Upper lobe of left lung (tissue), 6 donors: ENCODE measurements at regions not wholly inside any gene's neighbourhood (a gene's known extent, or its start where the extent isn't known, plus 50 kb on each side); places are given as distances from the start of the nearest gene placed in this dataset.

Experiments used
- ATAC-seq, 2 donors: fragments of 200-7000 bp; cut with Tn5 transposase; one replicate each; pipeline ENCODE4 v1.9.1; 2022; ENCODE audit warnings: mild to moderate bottlenecking in 2 of 2, moderate library complexity in 2 of 2; ENCODE audit not compliant: low FRiP score in 2 of 2
- DNase-seq, 2 donors: peaks; one replicate each; pipeline ENCODE4 v3.0.0-alpha.2; 2019 to 2020
- H3K27ac ChIP-seq, 4 donors: fragments of 200-600 bp; sonication (generic); one replicate each; pipeline ENCODE4 v1.5.1; 2016 to 2019
- H3K27me3 ChIP-seq, 4 donors: fragments of 200-600 bp; sonication (generic); one replicate each; pipeline ENCODE4 v1.5.1; 2017 to 2019
- H3K36me3 ChIP-seq, 4 donors: fragments of 200-600 bp; sonication (generic); one replicate each; pipeline ENCODE4 v1.5.1; 2016 to 2019
- H3K4me1 ChIP-seq, 4 donors: fragments of 200-600 bp; sonication (generic); one replicate each; pipeline ENCODE4 v1.5.1; 2018 to 2019
- H3K4me3 ChIP-seq, 4 donors: fragments of 200-600 bp; sonication (generic); one replicate each; pipeline ENCODE4 v1.5.1; 2017 to 2019; ENCODE audit warnings: mild to moderate bottlenecking in 2 of 4, moderate library complexity in 1 of 4
- H3K9me3 ChIP-seq, 4 donors: fragments of 200-600 bp; sonication (generic); one replicate each; pipeline ENCODE4 v1.5.1; 2018 to 2019
- CTCF ChIP-seq, 6 experiments: fragments of 450-650 bp in 4 of 6; fragments of 200-600 bp in 2 of 6; sonication (generic) in 2 of 6; IDR thresholded peaks; one replicate each; pipeline ENCODE4 v1.5.1; 2016 to 2019; ENCODE audit warnings: antibody characterized with exemption in 6 of 6
- EP300 ChIP-seq, 4 donors: sonication (generic); formaldehyde crosslinking; IDR thresholded peaks; one replicate each; pipeline ENCODE4 v1.5.1; 2017; ENCODE audit warnings: antibody characterized with exemption in 4 of 4, control low read depth in 2 of 4
- POLR2A ChIP-seq, 4 donors: fragments of 450-650 bp; IDR thresholded peaks; one replicate each; pipeline ENCODE4 v1.5.1; 2016 to 2017; ENCODE audit warnings: antibody characterized with exemption in 4 of 4, mild to moderate bottlenecking in 2 of 4
- POLR2AphosphoS5 ChIP-seq, 2 donors: sonication (generic); formaldehyde crosslinking; IDR thresholded peaks; one replicate each; pipeline ENCODE4 v1.5.1; 2017; ENCODE audit warnings: antibody characterized with exemption in 2 of 2
- WGBS, 2 donors: methylation state at CpG; one replicate each; pipeline ENCODE4 v1.1.5; 2017 to 2018; 5-methylcytosine and 5-hydroxymethylcytosine counted together
- donor health status: DM: no; HTN: no; CAD: no; lungs with moderate emphysema.
- donor health status: DM: no; HTN: yes; CAD: no; lungs with severe emphysema.

DNA sequence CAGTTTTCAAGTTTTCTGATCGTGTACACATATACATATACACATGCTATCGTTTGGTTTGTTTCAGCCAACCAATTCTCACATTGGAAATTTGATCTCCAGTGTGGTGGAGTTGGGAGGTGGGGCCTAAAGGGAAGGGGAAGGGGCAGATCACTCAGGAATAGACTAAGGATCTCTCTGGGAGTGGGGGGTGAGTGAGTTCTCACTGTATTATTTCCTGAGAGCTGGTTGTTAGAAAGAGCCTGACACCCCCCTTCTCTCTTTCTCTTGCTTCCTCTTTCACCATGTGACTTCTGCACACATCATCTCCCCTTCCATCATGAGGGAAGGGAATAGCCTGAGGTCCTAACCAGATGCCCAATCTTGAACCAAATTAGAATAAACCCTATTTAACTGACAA is 551.7 kb downstream of the MAT2B start:
- Histone ChIP-seq H3K9me3 (no peaks in the 10 kb centered on the region), H3K27ac (no peak overlapping the region), H3K36me3 (no peaks in the 10 kb centered on the region), H3K4me1 (no peaks in the 10 kb centered on the region), H3K27me3 (no peaks in the 10 kb centered on the region), H3K4me3 (no peak overlapping the region)
- ATAC-seq (no peak), DNase-seq (no peak)
- 88 to 91% methylated on average over 2 of the region's 2 CpGs for WGBS, 2 donors
- TF ChIP-seq POLR2AphosphoS5 (IDR thresholded peaks at IDR 0.05), result no peak
- no peak for TF ChIP-seq POLR2A (IDR thresholded peaks at IDR 0.05)
- TF ChIP-seq EP300 (IDR thresholded peaks at IDR 0.05), result no peak
- TF ChIP-seq CTCF (IDR thresholded peaks at IDR 0.05), result no peak

DNA sequence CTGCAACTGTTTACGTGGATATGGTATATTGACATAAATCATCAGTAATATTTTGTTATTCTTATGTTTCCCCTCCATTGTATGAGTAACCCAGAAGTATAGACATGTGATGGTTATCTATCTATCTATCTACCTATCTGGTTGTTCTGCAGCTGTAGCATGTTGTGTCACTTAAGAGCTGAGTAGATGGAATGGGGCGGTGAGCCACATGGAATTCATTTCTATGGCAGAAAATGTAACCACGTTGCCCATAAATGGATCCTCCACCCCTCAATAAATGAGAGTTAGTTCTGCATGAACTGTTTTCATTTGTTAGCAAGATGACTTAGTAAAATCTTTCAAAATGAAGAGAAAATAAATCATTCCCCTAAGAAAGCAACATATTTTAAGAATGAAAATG is 553.2 kb downstream of the MAT2B start:
- H3K4me1 ChIP-seq, result no peaks in the 10 kb centered on the region
- DNase-seq (no peak), ATAC-seq (no peak)
- H3K9me3 ChIP-seq, result no peaks in the 10 kb centered on the region
- no peak overlapping the region for H3K27ac ChIP-seq
- no peak overlapping the region for H3K4me3 ChIP-seq
- TF ChIP-seq CTCF (IDR thresholded peaks at IDR 0.05), result no peak
- no peak for TF ChIP-seq EP300 (IDR thresholded peaks at IDR 0.05)
- TF ChIP-seq POLR2A (IDR thresholded peaks at IDR 0.05), result no peak
- TF ChIP-seq POLR2AphosphoS5 (IDR thresholded peaks at IDR 0.05), result no peak
- H3K36me3 ChIP-seq, result no peaks in the 10 kb centered on the region
- H3K27me3 ChIP-seq, result no peaks in the 10 kb centered on the region
- 79 to 81% methylated on average over 3 of the region's 3 CpGs for WGBS, 2 donors

DNA sequence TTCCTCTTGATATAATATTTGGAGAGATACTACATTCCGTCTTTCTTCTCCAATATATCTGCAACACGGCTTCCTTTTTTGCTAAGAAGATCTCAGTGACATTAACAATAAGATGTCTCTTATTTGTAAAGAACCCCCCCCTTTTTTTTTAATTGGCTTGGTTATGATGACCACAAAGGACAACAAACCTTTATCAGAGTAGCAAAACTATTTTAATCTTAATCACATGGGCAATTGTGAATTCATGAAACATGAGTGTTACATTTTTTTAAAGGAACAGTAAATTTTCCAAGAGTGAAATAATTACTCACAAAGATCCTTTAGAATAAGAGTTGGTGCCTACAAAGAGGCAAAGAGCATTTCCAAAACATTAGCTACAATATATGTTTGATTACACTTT is 554.1 kb downstream of the MAT2B start:
- ATAC-seq (no peak), DNase-seq (no peak)
- Histone ChIP-seq H3K27ac (no peak overlapping the region), H3K27me3 (no peaks in the 10 kb centered on the region), H3K4me1 (no peaks in the 10 kb centered on the region), H3K9me3 (no peaks in the 10 kb centered on the region), H3K4me3 (no peak overlapping the region), H3K36me3 (no peaks in the 10 kb centered on the region)
- WGBS, 2 donors, result 83 to 88% methylated on average over 2 of the region's 2 CpGs
- TF ChIP-seq POLR2A (IDR thresholded peaks at IDR 0.05) (no peak), EP300 (IDR thresholded peaks at IDR 0.05) (no peak), POLR2AphosphoS5 (IDR thresholded peaks at IDR 0.05) (no peak), CTCF (IDR thresholded peaks at IDR 0.05) (no peak)

GRCh38 chr5:164060786-164061355 is 555.5 kb downstream of the MAT2B start:
- H3K4me1 ChIP-seq, result no peaks in the 10 kb centered on the region
- no peaks in the 10 kb centered on the region for H3K27me3 ChIP-seq
- H3K4me3 ChIP-seq, result no peak overlapping the region
- TF ChIP-seq POLR2A (IDR thresholded peaks at IDR 0.05) (no peak), EP300 (IDR thresholded peaks at IDR 0.05) (no peak), CTCF (IDR thresholded peaks at IDR 0.05) (no peak), POLR2AphosphoS5 (IDR thresholded peaks at IDR 0.05) (no peak)
- H3K36me3 ChIP-seq, result no peaks in the 10 kb centered on the region
- H3K9me3 ChIP-seq, result no peaks in the 10 kb centered on the region
- no peak for DNase-seq
- H3K27ac ChIP-seq, result no peak overlapping the region
- 68 to 81% methylated on average over 3 of the region's 3 CpGs for WGBS, 2 donors
- ATAC-seq, result no peak

GRCh38 chr5:164062304-164062703 is 556.9 kb downstream of the MAT2B start:
- ATAC-seq, result no peak
- WGBS, 2 donors, result 72 to 74% methylated on average over 3 of the region's 3 CpGs

More at GRCh38 chr5:164062304-164062703, 556.9 kb downstream of the MAT2B start:
- DNase-seq, result no peak
- Histone ChIP-seq H3K9me3 (no peaks in the 10 kb centered on the region), H3K27me3 (no peaks in the 10 kb centered on the region), H3K27ac (no peak overlapping the region), H3K4me1 (no peaks in the 10 kb centered on the region), H3K36me3 (no peaks in the 10 kb centered on the region), H3K4me3 (no peak overlapping the region)
- TF ChIP-seq POLR2AphosphoS5 (IDR thresholded peaks at IDR 0.05) (no peak), EP300 (IDR thresholded peaks at IDR 0.05) (no peak), POLR2A (IDR thresholded peaks at IDR 0.05) (no peak), CTCF (IDR thresholded peaks at IDR 0.05) (no peak)
